Liver (tissue), 8 donors: ENCODE measurements at regions not wholly inside any gene's neighbourhood (a gene's known extent, or its start where the extent isn't known, plus 50 kb on each side); places are given as distances from the start of the nearest gene placed in this dataset.

Experiments used
- DNase-seq: peaks from one replicate; pipeline ENCODE4 v3.0.0-alpha.2; 2017; ENCODE audit warnings: low spot score
- H3K27ac ChIP-seq, 2 donors: one replicate each; pipeline ENCODE4 v1.7.0; 2013; ENCODE audit warnings: inconsistent platforms in 2 of 2, low read length in 2 of 2, control low read depth in 1 of 2, low read depth in 1 of 2, mild to moderate bottlenecking in 1 of 2
- H3K27me3 ChIP-seq, 4 donors: one replicate each; pipeline versions ENCODE4 v1.6.1 to v1.7.0; 2013; ENCODE audit warnings: low read length in 3 of 4, inconsistent platforms in 1 of 4, mild to moderate bottlenecking in 1 of 4, moderate library complexity in 1 of 4; ENCODE audit not compliant: control insufficient read depth in 4 of 4, insufficient read depth in 4 of 4
- H3K36me3 ChIP-seq, 4 donors: one replicate each; pipeline versions ENCODE4 v1.6.1 to v1.7.0; 2013; ENCODE audit warnings: low read length in 3 of 4, mild to moderate bottlenecking in 3 of 4, low read depth in 1 of 4, moderate library complexity in 1 of 4; ENCODE audit not compliant: control insufficient read depth in 4 of 4, insufficient read depth in 3 of 4
- H3K4me1 ChIP-seq, 4 donors: one replicate each; pipeline versions ENCODE4 v1.6.1 to v1.7.0; 2013; ENCODE audit warnings: low read length in 3 of 4, mild to moderate bottlenecking in 3 of 4, moderate library complexity in 1 of 4; ENCODE audit not compliant: control insufficient read depth in 4 of 4, insufficient read depth in 4 of 4
- H3K4me3 ChIP-seq, 3 donors: one replicate each; pipeline versions ENCODE4 v1.6.1 to v1.7.0; 2013; ENCODE audit warnings: low read length in 3 of 3, control low read depth in 1 of 3, low read depth in 1 of 3, mild to moderate bottlenecking in 1 of 3
- H3K9ac ChIP-seq, 2 donors: one replicate each; pipeline ENCODE4 v1.7.0; 2013; ENCODE audit warnings: low read length in 2 of 2, mild to moderate bottlenecking in 2 of 2, moderate library complexity in 2 of 2, control low read depth in 1 of 2, low read depth in 1 of 2
- H3K9me3 ChIP-seq, 4 donors: one replicate each; pipeline versions ENCODE4 v1.6.1 to v1.7.0; 2013; ENCODE audit warnings: low read length in 3 of 4; ENCODE audit not compliant: control insufficient read depth in 4 of 4
- ATF3 ChIP-seq: IDR thresholded peaks from 2 replicates; pipeline ENCODE4 v1.6.1; 2016; ENCODE audit warnings: antibody characterized with exemption
- CTCF ChIP-seq: fragments of 150-350 bp; IDR thresholded peaks from 2 replicates; pipeline ENCODE4 v1.5.1; 2017; ENCODE audit warnings: improper control_type of control experiment, low read depth, low read length; ENCODE audit not compliant: missing input control
- EGR1 ChIP-seq, 2 donors: IDR thresholded peaks; 2 replicates each; pipeline ENCODE4 v1.6.1; 2016 to 2018; ENCODE audit warnings: antibody characterized with exemption in 2 of 2, low read depth in 2 of 2
- FOXA1 ChIP-seq: IDR thresholded peaks from 2 replicates; pipeline ENCODE4 v1.6.1; 2016; ENCODE audit warnings: antibody characterized with exemption
- FOXA2 ChIP-seq: IDR thresholded peaks from 2 replicates; pipeline ENCODE4 v1.6.1; 2016; ENCODE audit warnings: antibody characterized with exemption
- HNF4G ChIP-seq: IDR thresholded peaks from 2 replicates; pipeline ENCODE4 v1.6.1; 2016; ENCODE audit warnings: antibody characterized with exemption
- MAX ChIP-seq: IDR thresholded peaks from 2 replicates; pipeline ENCODE4 v1.6.1; 2016; ENCODE audit warnings: antibody characterized with exemption
- NR2F2 ChIP-seq: IDR thresholded peaks from 2 replicates; pipeline ENCODE4 v1.6.1; 2016; ENCODE audit warnings: antibody characterized with exemption
- RAD21 ChIP-seq, 2 donors: IDR thresholded peaks; 2 replicates each; pipeline ENCODE4 v1.6.1; 2016; ENCODE audit warnings: antibody characterized with exemption in 2 of 2, mild to moderate bottlenecking in 2 of 2
- REST ChIP-seq: IDR thresholded peaks from 2 replicates; pipeline ENCODE4 v1.6.1; 2016; ENCODE audit warnings: antibody characterized with exemption, mild to moderate bottlenecking
- SP1 ChIP-seq: IDR thresholded peaks from 2 replicates; pipeline ENCODE4 v1.6.1; 2018; ENCODE audit warnings: antibody characterized with exemption, mild to moderate bottlenecking
- TAF1 ChIP-seq: conservative IDR thresholded peaks from 2 replicates; pipeline ENCODE4 v1.6.1; 2016; ENCODE audit warnings: antibody characterized with exemption, mild to moderate bottlenecking
- YY1 ChIP-seq: IDR thresholded peaks from 2 replicates; pipeline ENCODE4 v1.6.1; 2016; ENCODE audit warnings: antibody characterized with exemption, mild to moderate bottlenecking
- ZBTB33 ChIP-seq: IDR thresholded peaks from 2 replicates; pipeline ENCODE4 v1.6.1; 2016; ENCODE audit warnings: antibody characterized with exemption
- WGBS: extraction: QIAGEN DNeasy Blood & Tissue Kit; methylation state at CpG from one replicate; pipeline ENCODE4 v1.1.7; 2013; 5-methylcytosine and 5-hydroxymethylcytosine counted together
- donor health status: healthy.
- donor health status: healthy.
- donor health status: healthy.
- donor health status: healthy.
- donor health status: healthy.

GRCh38 chr4:171710743-171711142, 102.5 kb upstream of the GALNTL6 start:
- no peak for TF ChIP-seq EGR1 (IDR thresholded peaks at IDR 0.05; ENCODE audit: low read depth in 2 of 2)
- TF ChIP-seq ZBTB33 = no peak
- TF ChIP-seq RAD21 (IDR thresholded peaks at IDR 0.05) = no peak
- no peak for TF ChIP-seq FOXA2
- no peak for TF ChIP-seq TAF1
- TF ChIP-seq HNF4G = no peak
- TF ChIP-seq REST = no peak
- TF ChIP-seq ATF3 = no peak
- no peak for TF ChIP-seq YY1
- TF ChIP-seq MAX = no peak
- no peak for TF ChIP-seq NR2F2
- TF ChIP-seq CTCF = no peak
- TF ChIP-seq SP1 = no peak
- Histone ChIP-seq H3K4me1 (no peaks in the 10 kb centered on the region), H3K36me3 (no peaks in the 10 kb centered on the region), H3K9ac (no peak overlapping the region), H3K27me3 (no peaks in the 10 kb centered on the region), H3K9me3 (peaks cover 0 to 3% (median 0%) of the 10 kb centered on the region in 4 donors), H3K4me3 (no peak overlapping the region), H3K27ac (no peak overlapping the region)
- no peak for DNase-seq
- WGBS = 66% methylated on average over 1 of the region's 1 CpG

GRCh38 chr4:171676555-171677215, 136.5 kb upstream of the GALNTL6 start:
- Histone ChIP-seq H3K9ac (no peak overlapping the region), H3K27ac (no peak overlapping the region), H3K4me3 (no peak overlapping the region), H3K27me3 (no peaks in the 10 kb centered on the region), H3K4me1 (no peaks in the 10 kb centered on the region), H3K36me3 (no peaks in the 10 kb centered on the region), H3K9me3 (no peaks in the 10 kb centered on the region)
- TF ChIP-seq FOXA2 (no peak), TAF1 (no peak), NR2F2 (no peak), REST (no peak), FOXA1 (no peak), ATF3 (no peak), RAD21 (IDR thresholded peaks at IDR 0.05) (no peak)
- 56% methylated on average over 4 of the region's 4 CpGs for WGBS
- DNase-seq = no peak
